Uterus (tissue), 2 donors: ENCODE measurements at regions not wholly inside any gene's neighbourhood (a gene's known extent, or its start where the extent isn't known, plus 50 kb on each side); places are given as distances from the start of the nearest gene placed in this dataset.

Experiments used
- POLR2A ChIP-seq, 2 donors: fragments of 450-650 bp; IDR thresholded peaks; one replicate each; pipeline ENCODE4 v1.6.1; 2016; ENCODE audit warnings: antibody characterized with exemption in 2 of 2, mild to moderate bottlenecking in 1 of 2, moderate library complexity in 1 of 2
- TF ChIP-seq, protein P1 (sequence below), 4 experiments: fragments of 200-600 bp in 2 of 4; fragments of 450-650 bp in 2 of 4; sonication (generic) in 2 of 4; IDR thresholded peaks; one replicate each; pipeline ENCODE4 v1.5.1; 2016 to 2019; ENCODE audit warnings: antibody characterized with exemption in 4 of 4, mild to moderate bottlenecking in 2 of 4, moderate library complexity in 1 of 4

DNA sequence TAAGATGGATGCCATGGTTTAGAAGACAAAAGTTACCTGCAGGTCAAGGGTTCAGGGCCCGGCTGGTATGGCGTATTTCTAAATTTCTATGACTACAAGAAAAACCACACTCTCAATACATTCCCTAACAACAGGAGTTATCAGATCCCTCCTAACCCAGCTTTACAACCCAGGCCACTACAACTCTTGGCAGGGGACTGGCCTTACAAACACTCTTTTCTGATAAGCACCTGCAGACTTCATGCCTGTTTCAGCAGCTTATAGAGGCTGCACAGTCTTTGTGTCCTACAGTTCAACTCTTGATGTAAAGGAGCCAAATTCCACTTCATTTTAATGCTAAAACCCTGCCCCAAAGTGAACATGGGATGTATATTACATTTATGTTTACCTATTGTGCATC, 461.4 kb downstream of the SIPA1L2 start:
- TF ChIP-seq, protein P1, sequence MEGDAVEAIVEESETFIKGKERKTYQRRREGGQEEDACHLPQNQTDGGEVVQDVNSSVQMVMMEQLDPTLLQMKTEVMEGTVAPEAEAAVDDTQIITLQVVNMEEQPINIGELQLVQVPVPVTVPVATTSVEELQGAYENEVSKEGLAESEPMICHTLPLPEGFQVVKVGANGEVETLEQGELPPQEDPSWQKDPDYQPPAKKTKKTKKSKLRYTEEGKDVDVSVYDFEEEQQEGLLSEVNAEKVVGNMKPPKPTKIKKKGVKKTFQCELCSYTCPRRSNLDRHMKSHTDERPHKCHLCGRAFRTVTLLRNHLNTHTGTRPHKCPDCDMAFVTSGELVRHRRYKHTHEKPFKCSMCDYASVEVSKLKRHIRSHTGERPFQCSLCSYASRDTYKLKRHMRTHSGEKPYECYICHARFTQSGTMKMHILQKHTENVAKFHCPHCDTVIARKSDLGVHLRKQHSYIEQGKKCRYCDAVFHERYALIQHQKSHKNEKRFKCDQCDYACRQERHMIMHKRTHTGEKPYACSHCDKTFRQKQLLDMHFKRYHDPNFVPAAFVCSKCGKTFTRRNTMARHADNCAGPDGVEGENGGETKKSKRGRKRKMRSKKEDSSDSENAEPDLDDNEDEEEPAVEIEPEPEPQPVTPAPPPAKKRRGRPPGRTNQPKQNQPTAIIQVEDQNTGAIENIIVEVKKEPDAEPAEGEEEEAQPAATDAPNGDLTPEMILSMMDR (IDR thresholded peaks at IDR 0.05): no peak
- no peak for TF ChIP-seq POLR2A (IDR thresholded peaks at IDR 0.05)
